ENCODE measurements at regions not wholly inside any gene's neighbourhood (a gene's known extent, or its start where the extent isn't known, plus 50 kb on each side); places are given as distances from the start of the nearest gene placed in this dataset.

DNA sequence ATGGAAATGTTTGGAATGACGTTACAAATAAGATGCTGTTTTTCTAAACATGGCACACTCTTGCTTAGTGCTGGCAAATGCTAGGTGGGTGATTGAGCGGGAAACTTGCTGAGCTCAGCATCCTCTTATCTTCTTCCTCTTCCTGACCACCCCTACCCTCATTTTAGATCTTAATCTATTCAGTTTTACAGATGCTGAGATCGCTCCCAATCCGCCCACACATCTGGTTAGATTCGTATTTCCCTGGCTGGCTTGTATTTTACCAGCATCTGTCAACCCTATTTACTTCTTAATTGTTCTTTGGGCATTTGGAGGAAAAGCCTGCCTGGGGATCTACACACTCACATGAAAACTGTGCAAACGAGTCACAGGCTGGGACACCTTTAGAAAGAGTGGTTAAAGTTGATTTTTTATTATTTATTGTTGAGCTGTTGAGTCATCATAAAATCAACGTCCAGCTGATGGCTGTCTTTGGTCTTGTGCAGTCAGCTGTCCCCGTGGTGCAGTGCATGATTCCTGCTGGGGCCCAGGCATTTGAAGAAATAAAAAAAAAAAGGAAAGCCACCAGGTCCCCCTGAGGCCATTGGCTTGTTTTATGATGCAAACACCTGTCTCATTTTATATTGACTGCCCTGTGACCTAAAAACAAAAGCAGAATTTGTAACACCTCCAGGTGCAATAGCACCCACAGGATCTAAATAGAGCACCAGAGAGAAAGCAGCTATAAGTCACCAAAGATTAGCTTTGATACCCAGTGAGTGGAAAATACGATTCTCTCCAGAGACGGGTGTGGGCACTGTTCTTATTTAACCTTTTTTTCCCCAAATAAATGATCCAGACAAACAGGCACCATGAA lies 258.6 kb downstream of the HS3ST3B1 start:
- no peak overlapping the region for H3K4me3 ChIP-seq (ENCODE audit: low read depth, low read length)
- no peak for TF ChIP-seq CTCF (IDR thresholded peaks at IDR 0.05; ENCODE audit: low read depth, low read length)

DNA sequence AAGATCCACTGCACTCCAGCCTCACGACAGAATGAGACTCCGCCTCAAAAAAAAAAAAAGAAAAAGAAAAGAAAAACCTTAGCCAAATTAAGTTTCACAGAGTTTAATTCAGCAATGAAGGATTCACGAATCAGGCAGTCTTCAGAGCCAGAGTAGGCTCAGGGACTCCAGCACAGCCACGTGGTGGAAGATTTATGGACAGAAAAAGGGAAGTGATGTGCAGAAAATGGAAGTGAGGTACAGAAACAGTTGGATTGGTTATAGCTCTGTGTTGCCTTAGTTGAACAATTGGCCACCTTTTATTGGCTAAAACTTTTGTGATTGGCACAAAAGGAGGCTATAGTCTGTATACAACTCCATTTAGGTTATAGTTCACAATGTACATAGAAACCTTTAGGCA lies 256.6 kb downstream of the HS3ST3B1 start:
- TF ChIP-seq CTCF (IDR thresholded peaks at IDR 0.05; ENCODE audit: low read depth, low read length): no peak
- no peak overlapping the region for H3K4me3 ChIP-seq (ENCODE audit: low read depth, low read length)

DNA sequence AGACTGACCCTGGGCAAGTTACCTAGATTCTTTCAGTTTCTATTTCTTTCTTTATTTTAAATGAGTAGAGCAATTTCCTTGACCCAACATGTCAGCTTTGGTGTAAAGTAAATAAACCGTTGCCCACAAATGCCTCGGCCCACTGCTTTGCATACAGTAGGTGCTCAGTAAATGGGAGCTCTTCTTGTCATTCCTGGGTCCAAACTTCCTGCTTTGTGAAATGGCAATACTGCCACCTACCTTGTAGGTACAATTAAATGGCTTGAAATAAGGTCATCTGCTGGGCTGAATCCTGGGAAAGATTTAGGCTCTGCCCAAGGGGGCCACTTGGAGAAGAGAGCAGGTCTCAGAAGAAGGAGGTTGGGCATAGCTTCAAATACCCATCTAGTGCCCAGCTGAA lies 253.0 kb downstream of the HS3ST3B1 start:
- no peak overlapping the region for H3K4me3 ChIP-seq (ENCODE audit: low read depth, low read length)
- TF ChIP-seq CTCF (IDR thresholded peaks at IDR 0.05; ENCODE audit: low read depth, low read length): no peak

- TF ChIP-seq CTCF (IDR thresholded peaks at IDR 0.05; ENCODE audit: low read depth, low read length): no peak
- no peak overlapping the region for H3K4me3 ChIP-seq (ENCODE audit: low read depth, low read length)
Measured at GRCh38 chr17:14552306-14552705, 251.4 kb downstream of the HS3ST3B1 start.

DNA sequence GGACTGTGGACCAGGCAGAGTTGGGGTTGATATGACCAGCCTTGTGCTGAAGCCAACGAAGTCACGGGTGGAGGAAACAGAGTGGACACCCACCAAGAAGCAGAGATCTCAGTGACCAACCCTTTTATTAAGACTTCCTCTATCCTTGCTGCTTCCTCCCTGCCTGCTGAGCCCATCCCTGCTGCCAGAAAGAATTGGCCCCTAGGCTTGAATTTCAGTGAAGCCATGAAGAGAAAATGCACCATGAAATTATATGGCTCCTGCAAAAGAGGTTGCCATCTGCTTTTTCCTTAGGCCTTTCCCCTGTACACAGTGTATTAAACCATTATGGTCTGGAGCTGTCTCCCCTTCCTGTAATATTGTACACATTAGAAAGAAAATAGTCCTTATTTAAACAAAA lies 246.7 kb downstream of the HS3ST3B1 start:
- no peak overlapping the region for H3K4me3 ChIP-seq (ENCODE audit: low read depth, low read length)
- no peak for TF ChIP-seq CTCF (IDR thresholded peaks at IDR 0.05; ENCODE audit: low read depth, low read length)

GRCh38 chr17:14547016-14547415 lies 246.1 kb downstream of the HS3ST3B1 start:
- no peak for TF ChIP-seq CTCF (IDR thresholded peaks at IDR 0.05; ENCODE audit: low read depth, low read length)
- no peak overlapping the region for H3K4me3 ChIP-seq (ENCODE audit: low read depth, low read length)

DNA sequence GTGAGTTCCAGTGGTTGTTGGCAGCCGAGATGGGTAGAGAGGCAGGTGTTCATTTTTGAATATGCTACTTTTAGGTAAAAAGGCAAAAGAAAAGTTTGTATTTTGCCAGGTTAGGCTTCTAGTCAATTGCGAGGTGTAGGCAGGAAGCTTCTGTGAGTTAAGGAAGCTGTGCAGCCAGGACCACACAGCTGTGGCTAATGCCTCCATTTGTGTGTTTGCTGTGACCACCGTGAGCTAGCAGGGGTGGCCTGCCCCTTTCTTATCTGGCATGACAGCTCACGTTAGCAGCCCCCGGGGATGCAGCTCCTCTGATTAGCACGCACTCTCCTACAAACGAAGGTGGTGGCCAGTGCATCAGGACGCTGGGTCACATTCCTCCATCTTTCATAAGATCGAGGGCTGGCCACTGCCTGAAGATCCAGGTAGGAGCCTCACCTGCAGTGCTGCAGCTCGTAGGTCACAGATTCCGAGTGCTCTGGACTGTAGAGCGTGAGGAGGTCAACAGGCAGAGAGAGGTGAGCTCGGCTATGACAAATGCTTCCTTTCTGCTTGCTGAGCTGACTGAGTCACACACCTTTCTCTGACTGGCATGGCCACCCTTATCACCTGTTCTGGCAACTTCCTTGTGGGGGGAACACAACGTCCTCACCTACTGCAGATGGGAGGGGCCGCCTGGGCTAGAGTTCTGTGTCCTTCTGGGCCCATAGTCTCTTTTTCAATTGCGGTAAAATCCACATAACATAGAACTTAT lies 244.4 kb downstream of the HS3ST3B1 start:
- TF ChIP-seq CTCF (IDR thresholded peaks at IDR 0.05; ENCODE audit: low read depth, low read length): no peak
- H3K4me3 ChIP-seq (ENCODE audit: low read depth, low read length): no peak overlapping the region
